Prostate gland (tissue), 2 donors: ENCODE measurements at regions not wholly inside any gene's neighbourhood (a gene's known extent, or its start where the extent isn't known, plus 50 kb on each side); places are given as distances from the start of the nearest gene placed in this dataset.

Experiments used
- POLR2A ChIP-seq: fragments of 450-650 bp; IDR thresholded peaks from one replicate; pipeline ENCODE4 v1.6.1; 2016; ENCODE audit warnings: antibody characterized with exemption, mild to moderate bottlenecking
- POLR2AphosphoS5 ChIP-seq: sonication (generic); formaldehyde crosslinking; IDR thresholded peaks from one replicate; pipeline ENCODE4 v1.6.1; 2017; ENCODE audit warnings: antibody characterized with exemption
- TF ChIP-seq, protein P1 (sequence below), 4 experiments: fragments of 200-600 bp in 2 of 4; fragments of 450-650 bp in 2 of 4; sonication (generic) in 2 of 4; IDR thresholded peaks; 1 replicate in 3 of 4; 2 replicates in 1 of 4; pipeline ENCODE4 v1.5.1; 2016 to 2019; ENCODE audit warnings: antibody characterized with exemption in 4 of 4, mild to moderate bottlenecking in 2 of 4, moderate library complexity in 2 of 4

- TF ChIP-seq, protein P1, sequence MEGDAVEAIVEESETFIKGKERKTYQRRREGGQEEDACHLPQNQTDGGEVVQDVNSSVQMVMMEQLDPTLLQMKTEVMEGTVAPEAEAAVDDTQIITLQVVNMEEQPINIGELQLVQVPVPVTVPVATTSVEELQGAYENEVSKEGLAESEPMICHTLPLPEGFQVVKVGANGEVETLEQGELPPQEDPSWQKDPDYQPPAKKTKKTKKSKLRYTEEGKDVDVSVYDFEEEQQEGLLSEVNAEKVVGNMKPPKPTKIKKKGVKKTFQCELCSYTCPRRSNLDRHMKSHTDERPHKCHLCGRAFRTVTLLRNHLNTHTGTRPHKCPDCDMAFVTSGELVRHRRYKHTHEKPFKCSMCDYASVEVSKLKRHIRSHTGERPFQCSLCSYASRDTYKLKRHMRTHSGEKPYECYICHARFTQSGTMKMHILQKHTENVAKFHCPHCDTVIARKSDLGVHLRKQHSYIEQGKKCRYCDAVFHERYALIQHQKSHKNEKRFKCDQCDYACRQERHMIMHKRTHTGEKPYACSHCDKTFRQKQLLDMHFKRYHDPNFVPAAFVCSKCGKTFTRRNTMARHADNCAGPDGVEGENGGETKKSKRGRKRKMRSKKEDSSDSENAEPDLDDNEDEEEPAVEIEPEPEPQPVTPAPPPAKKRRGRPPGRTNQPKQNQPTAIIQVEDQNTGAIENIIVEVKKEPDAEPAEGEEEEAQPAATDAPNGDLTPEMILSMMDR (IDR thresholded peaks at IDR 0.05), result no peak
- TF ChIP-seq POLR2A (no peak), POLR2AphosphoS5 (no peak)
These were observed 529.6 kb upstream of the ZEB2 start for GRCh38 chr2:145049475-145049874.
